K562 (cell line): ENCODE measurements at regions not wholly inside any gene's neighbourhood (a gene's known extent, or its start where the extent isn't known, plus 50 kb on each side); places are given as distances from the start of the nearest gene placed in this dataset.

ENCODE experiments used
- ATAC-seq: fragments of 200-7000 bp; cut with Tn5 transposase; 3 replicates; pipeline ENCODE4 v1.9.1; 2020; ENCODE audit warnings: moderate library complexity
- BruUV-seq: library from RNA; stranded (reverse); fragments of 400-500 nt; replicated peaks from 2 replicates; lab custom pipeline; 2021; lab: Mats Ljungman, UMichigan
- CTCF ChIA-PET: fragments of 300-600 bp; formaldehyde crosslinking; extraction: SDS; loops from one replicate; lab custom pipeline; 2021; ENCODE audit warnings: low intra/inter-chr PET ratio; lab: Yijun Ruan, JAX
- POLR2A ChIA-PET: fragments of 300-600, 350-650 bp; sonication (Branson Sonifier 250); formaldehyde crosslinking; extraction: SDS; loops from one replicate; lab custom pipeline; 2021; ENCODE audit warnings: antibody characterized with exemption, inconsistent platforms; lab: Yijun Ruan, JAX
- DNase-seq, 4 experiments: peaks; one replicate each; pipeline versions ENCODE4 v3.0.0 to v3.0.0-alpha.2; 2011 to 2018; ENCODE audit warnings: low spot score in 3 of 4, mixed read lengths in 3 of 4; ENCODE audit errors: extremely low read depth in 1 of 4
- FAIRE-seq: peaks from 2 replicates; lab custom pipeline; 2011; peaks lifted over from hg19 to GRCh38; lab: Jason Lieb, UNC
- H2AFZ ChIP-seq: 2 replicates; pipeline ENCODE4 v1.6.0; 2011; ENCODE audit warnings: low read depth, low read length, control low read depth, inconsistent platforms
- H3K27ac ChIP-seq: fragments of 200-600 bp; 3 replicates; pipeline ENCODE4 v1.8.0; 2011; ENCODE audit warnings: low read depth, mild to moderate bottlenecking, control low read depth, inconsistent platforms, low read length, moderate library complexity, mixed read lengths; ENCODE audit errors: extremely low read depth
- H3K27me3 ChIP-seq, 2 experiments: fragments of 300-600 bp in 1 of 2; 2 replicates in 1 of 2; 3 replicates in 1 of 2; pipeline versions ENCODE4 v1.6.0 to v1.8.0; 2011; ENCODE audit warnings: inconsistent platforms in 2 of 2, low read length in 2 of 2, mild to moderate bottlenecking in 1 of 2, mixed read lengths in 1 of 2, moderate library complexity in 1 of 2; ENCODE audit not compliant: control insufficient read depth in 2 of 2, insufficient read depth in 2 of 2
- H3K36me3 ChIP-seq: fragments of 300-600 bp; 3 replicates; pipeline ENCODE4 v1.8.0; 2011; ENCODE audit warnings: mild to moderate bottlenecking, low read length, inconsistent platforms; ENCODE audit not compliant: control insufficient read depth, insufficient read depth
- H3K4me1 ChIP-seq, 2 experiments: fragments of 200-600 bp in 1 of 2; replicated peaks in 1 of 2; 2 replicates in 1 of 2; 3 replicates in 1 of 2; pipeline versions ENCODE4 v1.5.1 to v1.8.0; 2011; ENCODE audit warnings: inconsistent platforms in 2 of 2, low read length in 2 of 2, mild to moderate bottlenecking in 1 of 2, mixed read lengths in 1 of 2, moderate library complexity in 1 of 2; ENCODE audit not compliant: control insufficient read depth in 2 of 2, insufficient read depth in 2 of 2
- H3K4me2 ChIP-seq: 2 replicates; pipeline ENCODE4 v1.6.1; 2011; ENCODE audit warnings: low read length, control low read depth, inconsistent platforms, mixed read lengths; ENCODE audit not compliant: insufficient read depth
- H3K4me3 ChIP-seq: fragments of 200-600 bp; sonication (generic), shearing (Covaris generic); 2 replicates; pipeline ENCODE4 v1.5.1; 2016; ENCODE audit warnings: control low read depth, inconsistent platforms
- H3K79me2 ChIP-seq: fragments of 200-600 bp; 3 replicates; pipeline ENCODE4 v1.8.0; 2011; ENCODE audit warnings: low read length, inconsistent platforms; ENCODE audit not compliant: control insufficient read depth, insufficient read depth
- H3K9ac ChIP-seq, 2 experiments: 2 replicates each; pipeline versions ENCODE4 v1.6.0 to v1.6.1; 2011; ENCODE audit warnings: low read depth in 2 of 2, low read length in 2 of 2, control low read depth in 1 of 2, inconsistent platforms in 1 of 2, mild to moderate bottlenecking in 1 of 2, mixed read lengths in 1 of 2; ENCODE audit not compliant: insufficient read depth in 1 of 2
- H3K9me1 ChIP-seq: one replicate; pipeline ENCODE4 v1.6.0; 2011; ENCODE audit warnings: inconsistent platforms, mild to moderate bottlenecking, low read length, moderate library complexity; ENCODE audit not compliant: control insufficient read depth, insufficient read depth
- H3K9me3 ChIP-seq: replicated peaks from 2 replicates; pipeline ENCODE4 v1.5.1; 2011; ENCODE audit warnings: low read depth, low read length, inconsistent platforms; ENCODE audit not compliant: control insufficient read depth, insufficient read depth
- H4K20me1 ChIP-seq: replicated peaks from 2 replicates; pipeline ENCODE4 v1.6.1; 2011; ENCODE audit warnings: low read length, inconsistent platforms, mixed read lengths; ENCODE audit not compliant: control insufficient read depth, insufficient read depth
- MYNN ChIP-seq, 2 experiments: sonication (generic); formaldehyde crosslinking in 1 of 2; IDR thresholded peaks; 2 replicates each; pipeline versions ENCODE4 v1.5.0 to v1.6.1; 2016 to 2020; ENCODE audit warnings: antibody characterized with exemption in 1 of 2, missing genetic modification reagents in 1 of 2
- NFE2 ChIP-seq: IDR thresholded peaks from 2 replicates; pipeline ENCODE4 v1.6.1; 2014; ENCODE audit warnings: antibody characterized with exemption, low read depth
- SETDB1 ChIP-seq: IDR thresholded peaks from one replicate; pipeline ENCODE4 v1.6.1; 2012; ENCODE audit warnings: low read length, control low read depth, inconsistent platforms
- SMAD3 ChIP-seq: fragments of 450-650 bp; formaldehyde crosslinking; conservative IDR thresholded peaks from 2 replicates; pipeline ENCODE4 v1.4.0; 2020; ENCODE audit warnings: mild to moderate bottlenecking
- SRSF3 ChIP-seq: fragments of 200-400 bp; formaldehyde crosslinking; IDR thresholded peaks from 2 replicates; pipeline ENCODE4 v1.6.1; 2016; ENCODE audit warnings: mild to moderate bottlenecking, low read length, moderate library complexity; ENCODE audit not compliant: insufficient read depth
- WGBS: fragments of 100-300 bp; shearing (Covaris generic); methylation state at CpG from one replicate; pipeline ENCODE4 v1.1.6; 2016; ENCODE audit warnings: low coverage, mixed read lengths; ENCODE audit not compliant: insufficient coverage; ENCODE audit errors: missing lambda C conversion rate; 5-methylcytosine and 5-hydroxymethylcytosine counted together
- in situ Hi-C: fragments of 300-500 bp; cut with MboI; formaldehyde crosslinking; loops from 4 replicates; pipeline ENCODE4 v1.15.0; 2018; ENCODE audit warnings: inconsistent platforms, mixed read lengths
- intact Hi-C: fragments of 100-400 bp; cut with micrococcal nuclease; formaldehyde crosslinking; loops from 2 replicates; pipeline ENCODE4 v1.14.2; 2022
- TF ChIP-seq, protein P1 (sequence below): sonication (generic); formaldehyde crosslinking; IDR thresholded peaks from 2 replicates; pipeline ENCODE4 v1.8.0; 2023; ENCODE audit warnings: mild to moderate bottlenecking, missing genetic modification reagents
- TF ChIP-seq, protein P2 (sequence below): sonication (generic); formaldehyde crosslinking; IDR thresholded peaks from 2 replicates; pipeline ENCODE4 v1.8.1; 2023; ENCODE audit warnings: missing genetic modification reagents, mild to moderate bottlenecking, borderline replicate concordance
- TF ChIP-seq, protein P3 (sequence below): fragments of 450-650 bp; IDR thresholded peaks from 2 replicates; pipeline ENCODE4 v1.6.1; 2016; ENCODE audit warnings: low read depth, mild to moderate bottlenecking, moderate library complexity

DNA sequence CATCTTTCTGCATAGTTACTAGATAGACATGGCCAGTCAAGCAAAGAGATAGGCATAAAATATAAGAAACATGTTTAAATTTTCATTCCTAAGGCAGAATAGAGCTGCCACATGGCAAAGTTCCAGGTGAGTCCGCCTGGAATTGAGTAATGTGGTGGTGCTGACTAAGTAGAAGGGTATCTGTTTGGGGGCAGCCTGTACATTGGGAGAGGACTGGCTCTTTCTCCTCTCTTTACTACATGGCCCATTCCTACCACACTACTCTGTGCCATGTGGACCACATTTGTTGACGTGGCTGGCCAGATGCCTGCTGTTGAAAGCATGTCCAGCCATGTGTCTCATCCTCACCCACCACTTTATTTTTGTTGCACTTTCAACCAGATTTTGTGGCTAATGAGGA, 354.0 kb downstream of the ETNK1 start (continued):
- TF ChIP-seq, protein P1, sequence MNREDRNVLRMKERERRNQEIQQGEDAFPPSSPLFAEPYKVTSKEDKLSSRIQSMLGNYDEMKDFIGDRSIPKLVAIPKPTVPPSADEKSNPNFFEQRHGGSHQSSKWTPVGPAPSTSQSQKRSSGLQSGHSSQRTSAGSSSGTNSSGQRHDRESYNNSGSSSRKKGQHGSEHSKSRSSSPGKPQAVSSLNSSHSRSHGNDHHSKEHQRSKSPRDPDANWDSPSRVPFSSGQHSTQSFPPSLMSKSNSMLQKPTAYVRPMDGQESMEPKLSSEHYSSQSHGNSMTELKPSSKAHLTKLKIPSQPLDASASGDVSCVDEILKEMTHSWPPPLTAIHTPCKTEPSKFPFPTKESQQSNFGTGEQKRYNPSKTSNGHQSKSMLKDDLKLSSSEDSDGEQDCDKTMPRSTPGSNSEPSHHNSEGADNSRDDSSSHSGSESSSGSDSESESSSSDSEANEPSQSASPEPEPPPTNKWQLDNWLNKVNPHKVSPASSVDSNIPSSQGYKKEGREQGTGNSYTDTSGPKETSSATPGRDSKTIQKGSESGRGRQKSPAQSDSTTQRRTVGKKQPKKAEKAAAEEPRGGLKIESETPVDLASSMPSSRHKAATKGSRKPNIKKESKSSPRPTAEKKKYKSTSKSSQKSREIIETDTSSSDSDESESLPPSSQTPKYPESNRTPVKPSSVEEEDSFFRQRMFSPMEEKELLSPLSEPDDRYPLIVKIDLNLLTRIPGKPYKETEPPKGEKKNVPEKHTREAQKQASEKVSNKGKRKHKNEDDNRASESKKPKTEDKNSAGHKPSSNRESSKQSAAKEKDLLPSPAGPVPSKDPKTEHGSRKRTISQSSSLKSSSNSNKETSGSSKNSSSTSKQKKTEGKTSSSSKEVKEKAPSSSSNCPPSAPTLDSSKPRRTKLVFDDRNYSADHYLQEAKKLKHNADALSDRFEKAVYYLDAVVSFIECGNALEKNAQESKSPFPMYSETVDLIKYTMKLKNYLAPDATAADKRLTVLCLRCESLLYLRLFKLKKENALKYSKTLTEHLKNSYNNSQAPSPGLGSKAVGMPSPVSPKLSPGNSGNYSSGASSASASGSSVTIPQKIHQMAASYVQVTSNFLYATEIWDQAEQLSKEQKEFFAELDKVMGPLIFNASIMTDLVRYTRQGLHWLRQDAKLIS (CRISPR knock-in tag) = no peak
- TF ChIP-seq NFE2 (no peak), SMAD3 (no peak), SRSF3 (no peak)

DNA sequence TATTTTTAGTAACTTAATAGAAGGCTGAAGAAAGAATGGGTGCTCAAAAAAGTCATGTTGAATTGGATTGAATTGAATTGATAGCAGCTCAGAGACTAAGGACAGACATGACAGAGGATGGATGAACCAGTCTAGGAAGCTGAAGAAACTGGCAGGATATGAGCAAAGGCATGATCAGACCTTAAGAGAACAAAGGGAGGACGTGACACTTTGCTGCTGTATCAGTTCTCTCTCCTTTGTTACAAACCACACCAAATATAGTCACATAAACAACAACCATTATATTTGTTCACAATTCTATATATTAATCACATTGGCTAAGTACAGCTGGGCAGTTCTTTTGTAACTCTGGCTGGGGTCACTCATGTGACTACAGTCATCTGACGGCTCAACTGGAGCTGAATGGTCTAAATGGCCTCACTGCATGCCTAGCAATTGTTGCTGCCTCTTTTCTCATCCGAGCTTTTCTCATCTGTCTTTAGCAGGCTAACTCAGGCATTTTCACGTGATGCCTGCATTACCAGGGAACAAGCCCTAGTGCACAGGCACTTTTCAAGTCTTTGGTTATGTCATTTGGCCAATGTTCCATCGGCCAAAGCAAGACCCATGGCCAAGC, 355.0 kb downstream of the ETNK1 start:
- no peaks in the 10 kb centered on the region for H3K4me1 ChIP-seq
- no peaks in the 10 kb centered on the region for H4K20me1 ChIP-seq
- no peak overlapping the region for H3K27ac ChIP-seq
- H3K27me3 ChIP-seq = peaks cover 4 to 17% of the 10 kb centered on the region in 2 experiments
- TF ChIP-seq, protein P2, sequence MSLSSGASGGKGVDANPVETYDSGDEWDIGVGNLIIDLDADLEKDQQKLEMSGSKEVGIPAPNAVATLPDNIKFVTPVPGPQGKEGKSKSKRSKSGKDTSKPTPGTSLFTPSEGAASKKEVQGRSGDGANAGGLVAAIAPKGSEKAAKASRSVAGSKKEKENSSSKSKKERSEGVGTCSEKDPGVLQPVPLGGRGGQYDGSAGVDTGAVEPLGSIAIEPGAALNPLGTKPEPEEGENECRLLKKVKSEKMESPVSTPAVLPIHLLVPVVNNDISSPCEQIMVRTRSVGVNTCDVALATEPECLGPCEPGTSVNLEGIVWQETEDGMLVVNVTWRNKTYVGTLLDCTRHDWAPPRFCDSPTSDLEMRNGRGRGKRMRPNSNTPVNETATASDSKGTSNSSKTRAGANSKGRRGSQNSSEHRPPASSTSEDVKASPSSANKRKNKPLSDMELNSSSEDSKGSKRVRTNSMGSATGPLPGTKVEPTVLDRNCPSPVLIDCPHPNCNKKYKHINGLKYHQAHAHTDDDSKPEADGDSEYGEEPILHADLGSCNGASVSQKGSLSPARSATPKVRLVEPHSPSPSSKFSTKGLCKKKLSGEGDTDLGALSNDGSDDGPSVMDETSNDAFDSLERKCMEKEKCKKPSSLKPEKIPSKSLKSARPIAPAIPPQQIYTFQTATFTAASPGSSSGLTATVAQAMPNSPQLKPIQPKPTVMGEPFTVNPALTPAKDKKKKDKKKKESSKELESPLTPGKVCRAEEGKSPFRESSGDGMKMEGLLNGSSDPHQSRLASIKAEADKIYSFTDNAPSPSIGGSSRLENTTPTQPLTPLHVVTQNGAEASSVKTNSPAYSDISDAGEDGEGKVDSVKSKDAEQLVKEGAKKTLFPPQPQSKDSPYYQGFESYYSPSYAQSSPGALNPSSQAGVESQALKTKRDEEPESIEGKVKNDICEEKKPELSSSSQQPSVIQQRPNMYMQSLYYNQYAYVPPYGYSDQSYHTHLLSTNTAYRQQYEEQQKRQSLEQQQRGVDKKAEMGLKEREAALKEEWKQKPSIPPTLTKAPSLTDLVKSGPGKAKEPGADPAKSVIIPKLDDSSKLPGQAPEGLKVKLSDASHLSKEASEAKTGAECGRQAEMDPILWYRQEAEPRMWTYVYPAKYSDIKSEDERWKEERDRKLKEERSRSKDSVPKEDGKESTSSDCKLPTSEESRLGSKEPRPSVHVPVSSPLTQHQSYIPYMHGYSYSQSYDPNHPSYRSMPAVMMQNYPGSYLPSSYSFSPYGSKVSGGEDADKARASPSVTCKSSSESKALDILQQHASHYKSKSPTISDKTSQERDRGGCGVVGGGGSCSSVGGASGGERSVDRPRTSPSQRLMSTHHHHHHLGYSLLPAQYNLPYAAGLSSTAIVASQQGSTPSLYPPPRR = no peak
- TF ChIP-seq MYNN (IDR thresholded peaks at IDR 0.05) = no peak
- TF ChIP-seq MYNN (CRISPR knock-in tag; IDR thresholded peaks at IDR 0.05) = no peak
- TF ChIP-seq SETDB1 = no peak
- TF ChIP-seq, protein P3, sequence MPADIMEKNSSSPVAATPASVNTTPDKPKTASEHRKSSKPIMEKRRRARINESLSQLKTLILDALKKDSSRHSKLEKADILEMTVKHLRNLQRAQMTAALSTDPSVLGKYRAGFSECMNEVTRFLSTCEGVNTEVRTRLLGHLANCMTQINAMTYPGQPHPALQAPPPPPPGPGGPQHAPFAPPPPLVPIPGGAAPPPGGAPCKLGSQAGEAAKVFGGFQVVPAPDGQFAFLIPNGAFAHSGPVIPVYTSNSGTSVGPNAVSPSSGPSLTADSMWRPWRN = no peak
- H3K4me2 ChIP-seq = no peak overlapping the region
- intact Hi-C loops = loop anchor here (5.0 kb wide), 1 partner anchor 123 kb away; no protein-coding TSS in a partner anchor
- no peaks in the 10 kb centered on the region for H3K9me1 ChIP-seq
- DNase-seq = no peak
- 0% methylated on average over 5 of the region's 5 CpGs for WGBS
- no peak overlapping the region for H3K4me3 ChIP-seq
- no peak for FAIRE-seq
- in situ Hi-C loops = no loop called here
- H3K9me3 ChIP-seq = no peaks in the 10 kb centered on the region; the same call in 1 of the 2 replicates
- ChIA-PET POLR2A (interaction anchor here (0.7 kb wide), 1 partner anchor 14 kb away, joined by 3 read pairs; no protein-coding TSS in a partner anchor), CTCF (no interaction called here)
- H3K79me2 ChIP-seq = no peaks in the 10 kb centered on the region
- BruUV-seq = no TSS peak
- H3K9ac ChIP-seq = no peak overlapping the region
- no peak overlapping the region for H2AFZ ChIP-seq
- no peaks in the 10 kb centered on the region for H3K36me3 ChIP-seq
- no peak for ATAC-seq
